T-helper 1 cell treated with Interleukin-12 subunit alpha and Interleukin-12 subunit beta and Interleukin-4 antibody, amounts not matched to agents 30 μg/mL and 1 μg/mL, for 36 hours (primary cell): ENCODE measurements at regions not wholly inside any gene's neighbourhood (a gene's known extent, or its start where the extent isn't known, plus 50 kb on each side); places are given as distances from the start of the nearest gene placed in this dataset.

ENCODE experiments used
- H3K27ac Mint-ChIP-seq: one replicate; pipeline ENCODE4 v1.8.0; 2021; ENCODE audit warnings: mild to moderate bottlenecking, mixed read lengths
- H3K27me3 Mint-ChIP-seq: one replicate; pipeline ENCODE4 v1.8.0; 2021; ENCODE audit warnings: low read depth, mixed read lengths
- H3K36me3 Mint-ChIP-seq: one replicate; pipeline ENCODE4 v1.8.0; 2021; ENCODE audit warnings: low read depth, mixed read lengths
- H3K4me1 Mint-ChIP-seq: one replicate; pipeline ENCODE4 v1.8.0; 2021; ENCODE audit warnings: low read depth, mixed read lengths
- H3K4me3 Mint-ChIP-seq: one replicate; pipeline ENCODE4 v1.8.0; 2021; ENCODE audit warnings: mild to moderate bottlenecking, moderate library complexity, mixed read lengths
- H3K9me3 Mint-ChIP-seq: one replicate; pipeline ENCODE4 v1.8.0; 2021; ENCODE audit warnings: mixed read lengths

- Mint-ChIP-seq H3K4me1 (no peaks in the 10 kb centered on the region), H3K27ac (no peak overlapping the region), H3K36me3 (no peaks in the 10 kb centered on the region), H3K27me3 (no peaks in the 10 kb centered on the region), H3K9me3 (no peaks in the 10 kb centered on the region), H3K4me3 (no peak overlapping the region)
Measured at GRCh38 chr15:47212222-47213010, 504.9 kb upstream of the SEMA6D start.

GRCh38 chr15:47213883-47214282, 503.4 kb upstream of the SEMA6D start:
- no peaks in the 10 kb centered on the region for H3K9me3 Mint-ChIP-seq
- H3K4me1 Mint-ChIP-seq, result no peaks in the 10 kb centered on the region
- no peaks in the 10 kb centered on the region for H3K36me3 Mint-ChIP-seq
- H3K27me3 Mint-ChIP-seq, result no peaks in the 10 kb centered on the region
- H3K4me3 Mint-ChIP-seq, result no peak overlapping the region
- no peak overlapping the region for H3K27ac Mint-ChIP-seq

- Mint-ChIP-seq H3K4me3 (no peak overlapping the region), H3K36me3 (no peaks in the 10 kb centered on the region), H3K4me1 (no peaks in the 10 kb centered on the region), H3K27me3 (no peaks in the 10 kb centered on the region), H3K9me3 (no peaks in the 10 kb centered on the region), H3K27ac (no peak overlapping the region)
Measured at GRCh38 chr15:47218295-47218694, 499.0 kb upstream of the SEMA6D start.

GRCh38 chr15:47244361-47244760, 472.9 kb upstream of the SEMA6D start:
- Mint-ChIP-seq H3K27ac (no peak overlapping the region), H3K4me1 (no peaks in the 10 kb centered on the region), H3K27me3 (no peaks in the 10 kb centered on the region), H3K9me3 (peaks cover 4% of the 10 kb centered on the region), H3K36me3 (no peaks in the 10 kb centered on the region), H3K4me3 (no peak overlapping the region)

GRCh38 chr15:47246317-47246716, 471.0 kb upstream of the SEMA6D start:
- Mint-ChIP-seq H3K4me3 (no peak overlapping the region), H3K4me1 (no peaks in the 10 kb centered on the region), H3K27me3 (no peaks in the 10 kb centered on the region), H3K9me3 (no peaks in the 10 kb centered on the region), H3K36me3 (no peaks in the 10 kb centered on the region), H3K27ac (no peak overlapping the region)

- Mint-ChIP-seq H3K9me3 (peaks cover 24% of the 10 kb centered on the region), H3K27ac (no peak overlapping the region), H3K36me3 (no peaks in the 10 kb centered on the region), H3K27me3 (no peaks in the 10 kb centered on the region), H3K4me1 (no peaks in the 10 kb centered on the region), H3K4me3 (no peak overlapping the region)
Measured at GRCh38 chr15:47258521-47258920, 458.8 kb upstream of the SEMA6D start.

GRCh38 chr15:47265686-47266085, 451.6 kb upstream of the SEMA6D start:
- Mint-ChIP-seq H3K4me1 (no peaks in the 10 kb centered on the region), H3K27me3 (no peaks in the 10 kb centered on the region), H3K9me3 (peaks cover 11% of the 10 kb centered on the region), H3K27ac (no peak overlapping the region), H3K36me3 (no peaks in the 10 kb centered on the region), H3K4me3 (no peak overlapping the region)

- Mint-ChIP-seq H3K36me3 (no peaks in the 10 kb centered on the region), H3K27ac (no peak overlapping the region), H3K4me3 (no peak overlapping the region), H3K27me3 (no peaks in the 10 kb centered on the region), H3K9me3 (peaks cover 11% of the 10 kb centered on the region), H3K4me1 (no peaks in the 10 kb centered on the region)
Measured at GRCh38 chr15:47266566-47266965, 450.7 kb upstream of the SEMA6D start.

- Mint-ChIP-seq H3K27ac (no peak overlapping the region), H3K36me3 (no peaks in the 10 kb centered on the region), H3K4me3 (no peak overlapping the region), H3K27me3 (no peaks in the 10 kb centered on the region), H3K9me3 (peaks cover 13% of the 10 kb centered on the region), H3K4me1 (no peaks in the 10 kb centered on the region)
Measured at GRCh38 chr15:47273864-47274263, 443.4 kb upstream of the SEMA6D start.

GRCh38 chr15:47283246-47283645, 434.1 kb upstream of the SEMA6D start:
- Mint-ChIP-seq H3K9me3 (peaks cover 14% of the 10 kb centered on the region), H3K27me3 (no peaks in the 10 kb centered on the region), H3K36me3 (no peaks in the 10 kb centered on the region), H3K4me1 (no peaks in the 10 kb centered on the region), H3K27ac (no peak overlapping the region), H3K4me3 (no peak overlapping the region)

- Mint-ChIP-seq H3K4me1 (no peaks in the 10 kb centered on the region), H3K4me3 (no peak overlapping the region), H3K36me3 (no peaks in the 10 kb centered on the region), H3K27ac (no peak overlapping the region), H3K27me3 (no peaks in the 10 kb centered on the region), H3K9me3 (peaks cover 15% of the 10 kb centered on the region)
Measured at GRCh38 chr15:47288794-47289193, 428.5 kb upstream of the SEMA6D start.

GRCh38 chr15:47289656-47290055, 427.6 kb upstream of the SEMA6D start:
- Mint-ChIP-seq H3K9me3 (peaks cover 13% of the 10 kb centered on the region), H3K27me3 (no peaks in the 10 kb centered on the region), H3K4me1 (no peaks in the 10 kb centered on the region), H3K36me3 (no peaks in the 10 kb centered on the region), H3K27ac (no peak overlapping the region), H3K4me3 (no peak overlapping the region)

- H3K4me1 Mint-ChIP-seq, result no peaks in the 10 kb centered on the region
- no peaks in the 10 kb centered on the region for H3K36me3 Mint-ChIP-seq
- H3K4me3 Mint-ChIP-seq, result no peak overlapping the region
- no peak overlapping the region for H3K27ac Mint-ChIP-seq
- peaks cover 13% of the 10 kb centered on the region for H3K9me3 Mint-ChIP-seq
- H3K27me3 Mint-ChIP-seq, result no peaks in the 10 kb centered on the region
Measured at GRCh38 chr15:47291767-47292166, 425.5 kb upstream of the SEMA6D start.

GRCh38 chr15:47292638-47293190, 424.6 kb upstream of the SEMA6D start:
- H3K27ac Mint-ChIP-seq, result no peak overlapping the region
- H3K27me3 Mint-ChIP-seq, result no peaks in the 10 kb centered on the region
- no peaks in the 10 kb centered on the region for H3K36me3 Mint-ChIP-seq
- no peaks in the 10 kb centered on the region for H3K4me1 Mint-ChIP-seq
- no peak overlapping the region for H3K4me3 Mint-ChIP-seq
- peaks cover 9% of the 10 kb centered on the region for H3K9me3 Mint-ChIP-seq

- no peaks in the 10 kb centered on the region for H3K27me3 Mint-ChIP-seq
- H3K27ac Mint-ChIP-seq, result no peak overlapping the region
- peaks cover under 1% of the 10 kb centered on the region for H3K9me3 Mint-ChIP-seq
- H3K4me3 Mint-ChIP-seq, result no peak overlapping the region
- no peaks in the 10 kb centered on the region for H3K36me3 Mint-ChIP-seq
- no peaks in the 10 kb centered on the region for H3K4me1 Mint-ChIP-seq
Measured at GRCh38 chr15:47293466-47294162, 423.7 kb upstream of the SEMA6D start.
